HCT116 (cell line): ENCODE measurements at regions not wholly inside any gene's neighbourhood (a gene's known extent, or its start where the extent isn't known, plus 50 kb on each side); places are given as distances from the start of the nearest gene placed in this dataset.

ENCODE experiments used
- ATAC-seq: fragments of 200-7000 bp; cut with Tn5 transposase; 2 replicates; pipeline ENCODE4 v1.9.1; 2020; ENCODE audit warnings: mild to moderate bottlenecking, moderate library complexity
- BruUV-seq: library from RNA; stranded (reverse); fragments of 400-500 nt; replicated peaks from 2 replicates; lab custom pipeline; 2021; lab: Mats Ljungman, UMichigan
- CTCF ChIA-PET: fragments of 300-600 bp; sonication (Branson Sonifier 250); formaldehyde crosslinking; loops from one replicate; lab custom pipeline; 2021; ENCODE audit warnings: antibody characterized with exemption; lab: Charles Lee
- POLR2A ChIA-PET: fragments of 300-600, 350-600 bp; sonication (Branson Sonifier 250); formaldehyde crosslinking; loops from one replicate; lab custom pipeline; 2021; ENCODE audit warnings: antibody characterized with exemption; lab: Charles Lee
- RAD21 ChIA-PET, 2 experiments: fragments of 300-600 bp; sonication (Branson Sonifier 250); formaldehyde crosslinking; loops; one replicate each; lab custom pipeline; 2023; ENCODE audit warnings: low total read pairs in 2 of 2; ENCODE audit not compliant: uncharacterized antibody in 2 of 2, unreplicated experiment in 2 of 2, low non-redundant PET in 1 of 2; lab: Charles Lee
- DNase-seq: peaks from one replicate; pipeline ENCODE4 v3.0.0-alpha.2; 2010; ENCODE audit warnings: low read depth, low spot score
- H2AFZ ChIP-seq: fragments of 200-600 bp; shearing (Covaris generic), sonication (generic); 2 replicates; pipeline ENCODE4 v1.6.1; 2017; ENCODE audit warnings: low read depth, mixed run types, mixed read lengths, antibody characterized with exemption, low read length; ENCODE audit not compliant: poor library complexity, severe bottlenecking
- H3K27ac ChIP-seq: 2 replicates; pipeline ENCODE4 v1.5.1; 2012; ENCODE audit warnings: low read depth, low read length
- H3K27me3 ChIP-seq: fragments of 200-600 bp; sonication (generic); 2 replicates; pipeline ENCODE4 v1.6.1; 2016; ENCODE audit warnings: mixed run types, low read length, mixed read lengths; ENCODE audit not compliant: insufficient read depth
- H3K36me3 ChIP-seq, 2 experiments: fragments of 200-500 bp in 1 of 2; fragments of 200-600 bp in 1 of 2; sonication (Bioruptor generic) in 1 of 2; sonication (generic) in 1 of 2; 2 replicates each; pipeline versions ENCODE4 v1.5.1 to v1.6.1; 2014 to 2016; ENCODE audit warnings: low read length in 2 of 2, inconsistent platforms in 1 of 2, mixed read lengths in 1 of 2, mixed run types in 1 of 2; ENCODE audit not compliant: insufficient read depth in 2 of 2, control insufficient read depth in 1 of 2
- H3K4me1 ChIP-seq, 2 experiments: fragments of 200-600 bp in 1 of 2; sonication (generic) in 1 of 2; 2 replicates each; pipeline versions ENCODE4 v1.5.1 to v1.6.1; 2012 to 2017; ENCODE audit warnings: low read length in 2 of 2, inconsistent platforms in 1 of 2, mild to moderate bottlenecking in 1 of 2, mixed read lengths in 1 of 2, mixed run types in 1 of 2, moderate library complexity in 1 of 2; ENCODE audit not compliant: insufficient read depth in 2 of 2, control insufficient read depth in 1 of 2
- H3K4me2 ChIP-seq: fragments of 200-600 bp; sonication (generic); 2 replicates; pipeline ENCODE4 v1.6.1; 2017; ENCODE audit warnings: mixed run types, low read length, mixed read lengths
- H3K4me3 ChIP-seq, 2 experiments: fragments of 200-600 bp in 1 of 2; sonication (generic) in 1 of 2; replicated peaks in 1 of 2; 2 replicates each; pipeline ENCODE4 v1.5.1; 2011 to 2016; ENCODE audit warnings: low read length in 2 of 2, control low read depth in 1 of 2, low read depth in 1 of 2, mild to moderate bottlenecking in 1 of 2, mixed read lengths in 1 of 2, mixed run types in 1 of 2
- H3K79me2 ChIP-seq: fragments of 200-600 bp; sonication (generic); 2 replicates; pipeline ENCODE4 v1.6.1; 2017; ENCODE audit warnings: mild to moderate bottlenecking, mixed run types, low read length, moderate library complexity, mixed read lengths; ENCODE audit not compliant: insufficient read depth
- H3K9ac ChIP-seq: fragments of 200-600 bp; sonication (generic); 2 replicates; pipeline ENCODE4 v1.6.1; 2016; ENCODE audit warnings: low read length, mixed read lengths
- H3K9me2 ChIP-seq: fragments of 200-600 bp; sonication (generic), shearing (Covaris generic); 2 replicates; pipeline ENCODE4 v1.6.1; 2017; ENCODE audit warnings: mixed run types, mild to moderate bottlenecking, moderate library complexity; ENCODE audit not compliant: insufficient read depth
- H3K9me3 ChIP-seq, 2 experiments: fragments of 200-500 bp in 1 of 2; fragments of 200-600 bp in 1 of 2; sonication (Bioruptor generic) in 1 of 2; sonication (generic) in 1 of 2; 2 replicates each; pipeline ENCODE4 v1.6.1; 2014 to 2017; ENCODE audit warnings: low read length in 2 of 2, mixed read lengths in 2 of 2, inconsistent platforms in 1 of 2, low read depth in 1 of 2, mild to moderate bottlenecking in 1 of 2, mixed run types in 1 of 2, moderate library complexity in 1 of 2; ENCODE audit not compliant: control insufficient read depth in 1 of 2, insufficient read depth in 1 of 2
- H4K20me1 ChIP-seq: fragments of 200-600 bp; sonication (generic), shearing (Covaris generic); 2 replicates; pipeline ENCODE4 v1.6.1; 2017; ENCODE audit warnings: mixed run types, mild to moderate bottlenecking, moderate library complexity; ENCODE audit not compliant: insufficient read depth
- CEBPB ChIP-seq: IDR thresholded peaks from 2 replicates; pipeline ENCODE4 v1.6.1; 2012; ENCODE audit warnings: low read depth
- EGR1 ChIP-seq: IDR thresholded peaks from 2 replicates; pipeline ENCODE4 v1.6.1; 2012; ENCODE audit warnings: low read depth
- EZH2phosphoT487 ChIP-seq: fragments of 200-600 bp; IDR thresholded peaks from 2 replicates; pipeline ENCODE4 v1.6.1; 2018; ENCODE audit warnings: antibody characterized with exemption, borderline replicate concordance
- JUND ChIP-seq: IDR thresholded peaks from 2 replicates; pipeline ENCODE4 v1.6.1; 2012
- POLR2A ChIP-seq: IDR thresholded peaks from 2 replicates; pipeline ENCODE4 v1.7.0; 2011; ENCODE audit warnings: borderline replicate concordance; ENCODE audit not compliant: insufficient read depth, insufficient read length; ENCODE audit errors: extremely low read depth
- POLR2AphosphoS5 ChIP-seq: IDR thresholded peaks from 2 replicates; pipeline ENCODE4 v1.6.1; 2011; ENCODE audit warnings: mild to moderate bottlenecking, low read depth, low read length, moderate library complexity
- SIN3A ChIP-seq: IDR thresholded peaks from 2 replicates; pipeline ENCODE4 v1.6.1; 2012; ENCODE audit warnings: low read depth
- SP1 ChIP-seq: IDR thresholded peaks from 2 replicates; pipeline ENCODE4 v1.6.1; 2012; ENCODE audit warnings: low read depth
- TCF7L2 ChIP-seq: IDR thresholded peaks from 2 replicates; pipeline ENCODE4 v1.7.0; 2011; ENCODE audit warnings: borderline replicate concordance, inconsistent platforms; ENCODE audit not compliant: insufficient read depth, insufficient read length; ENCODE audit errors: extremely low read depth
- YY1 ChIP-seq: IDR thresholded peaks from 2 replicates; pipeline ENCODE4 v1.6.1; 2011; ENCODE audit warnings: low read length, low read depth, moderate library complexity, mild to moderate bottlenecking; ENCODE audit not compliant: insufficient replicate concordance; ENCODE audit errors: extremely low read depth
- ZFX ChIP-seq: fragments of 450-650 bp; IDR thresholded peaks from 2 replicates; pipeline ENCODE4 v1.6.1; 2017
- ZNF274 ChIP-seq: fragments of 200-500 bp; sonication (Bioruptor generic); IDR thresholded peaks from 2 replicates; pipeline ENCODE4 v1.6.1; 2014; ENCODE audit warnings: mild to moderate bottlenecking, low read depth, low read length, inconsistent platforms
- intact Hi-C: fragments of 100-400 bp; cut with micrococcal nuclease; formaldehyde crosslinking; loops from 2 replicates; pipeline ENCODE4 v1.10.0; 2022
- TF ChIP-seq, protein P1 (sequence below): IDR thresholded peaks from 2 replicates; pipeline ENCODE4 v1.6.1; 2012
- TF ChIP-seq, protein P2 (sequence below): IDR thresholded peaks from 2 replicates; pipeline ENCODE4 v1.6.1; 2011; ENCODE audit warnings: mild to moderate bottlenecking, low read length, moderate library complexity; ENCODE audit not compliant: insufficient replicate concordance; ENCODE audit errors: extremely low read depth
- TF ChIP-seq, protein P3 (sequence below): IDR thresholded peaks from 2 replicates; pipeline ENCODE4 v1.6.1; 2012

DNA sequence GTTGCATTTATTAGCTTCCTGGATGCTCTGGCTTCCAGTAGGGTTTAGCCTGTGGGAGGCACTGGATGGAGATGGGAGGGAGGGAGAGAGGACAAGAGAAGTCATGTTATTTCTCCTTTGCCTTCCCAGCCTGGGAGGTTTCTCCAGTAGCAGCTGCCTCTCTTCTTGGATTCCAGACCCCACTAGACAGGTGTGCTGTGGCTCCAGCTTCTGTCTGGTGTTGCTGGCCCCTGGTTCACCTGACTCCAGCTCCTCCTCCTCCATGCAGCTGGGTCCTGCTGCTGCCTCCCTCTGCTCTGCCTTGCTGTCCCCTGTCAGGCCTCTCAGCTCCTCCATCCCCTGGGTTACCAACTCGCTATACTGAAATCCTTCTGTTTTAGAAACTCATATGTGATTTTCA is 188.9 kb upstream of the TNP1 start:
- Histone ChIP-seq H3K36me3 (no peaks in the 10 kb centered on the region), H3K27me3 (peaks cover 48% of the 10 kb centered on the region), H3K4me3 (no peak overlapping the region), H3K4me1 (no peaks in the 10 kb centered on the region), H3K27ac (no peak overlapping the region), H3K4me2 (no peak overlapping the region), H3K79me2 (no peaks in the 10 kb centered on the region), H3K9me2 (no peaks in the 10 kb centered on the region), H2AFZ (no peak overlapping the region), H3K9ac (no peak overlapping the region), H4K20me1 (no peaks in the 10 kb centered on the region), H3K9me3 (no peaks in the 10 kb centered on the region)
- intact Hi-C loops: no loop called here
- RAD21 ChIA-PET: no interaction called here
- ATAC-seq (no peak), DNase-seq (no peak)
- POLR2A ChIA-PET: no interaction called here
- CTCF ChIA-PET: no interaction called here
- no peak for TF ChIP-seq JUND
- no peak for TF ChIP-seq POLR2A
- no peak for TF ChIP-seq ZNF274
- TF ChIP-seq EZH2phosphoT487: no peak
- TF ChIP-seq ZFX: no peak
- no peak for TF ChIP-seq SIN3A
- no peak for TF ChIP-seq EGR1
- TF ChIP-seq SP1: no peak
- no peak for TF ChIP-seq POLR2AphosphoS5
- TF ChIP-seq TCF7L2: no peak
- TF ChIP-seq, protein P1, sequence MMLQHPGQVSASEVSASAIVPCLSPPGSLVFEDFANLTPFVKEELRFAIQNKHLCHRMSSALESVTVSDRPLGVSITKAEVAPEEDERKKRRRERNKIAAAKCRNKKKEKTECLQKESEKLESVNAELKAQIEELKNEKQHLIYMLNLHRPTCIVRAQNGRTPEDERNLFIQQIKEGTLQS: no peak
- TF ChIP-seq CEBPB: no peak
- TF ChIP-seq, protein P2, sequence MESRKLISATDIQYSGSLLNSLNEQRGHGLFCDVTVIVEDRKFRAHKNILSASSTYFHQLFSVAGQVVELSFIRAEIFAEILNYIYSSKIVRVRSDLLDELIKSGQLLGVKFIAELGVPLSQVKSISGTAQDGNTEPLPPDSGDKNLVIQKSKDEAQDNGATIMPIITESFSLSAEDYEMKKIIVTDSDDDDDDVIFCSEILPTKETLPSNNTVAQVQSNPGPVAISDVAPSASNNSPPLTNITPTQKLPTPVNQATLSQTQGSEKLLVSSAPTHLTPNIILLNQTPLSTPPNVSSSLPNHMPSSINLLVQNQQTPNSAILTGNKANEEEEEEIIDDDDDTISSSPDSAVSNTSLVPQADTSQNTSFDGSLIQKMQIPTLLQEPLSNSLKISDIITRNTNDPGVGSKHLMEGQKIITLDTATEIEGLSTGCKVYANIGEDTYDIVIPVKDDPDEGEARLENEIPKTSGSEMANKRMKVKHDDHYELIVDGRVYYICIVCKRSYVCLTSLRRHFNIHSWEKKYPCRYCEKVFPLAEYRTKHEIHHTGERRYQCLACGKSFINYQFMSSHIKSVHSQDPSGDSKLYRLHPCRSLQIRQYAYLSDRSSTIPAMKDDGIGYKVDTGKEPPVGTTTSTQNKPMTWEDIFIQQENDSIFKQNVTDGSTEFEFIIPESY: no peak
- no peak for TF ChIP-seq YY1
- TF ChIP-seq, protein P3, sequence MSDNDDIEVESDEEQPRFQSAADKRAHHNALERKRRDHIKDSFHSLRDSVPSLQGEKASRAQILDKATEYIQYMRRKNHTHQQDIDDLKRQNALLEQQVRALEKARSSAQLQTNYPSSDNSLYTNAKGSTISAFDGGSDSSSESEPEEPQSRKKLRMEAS: no peak
- no TSS peak for BruUV-seq
